ENCODE measurements at regions not wholly inside any gene's neighbourhood (a gene's known extent, or its start where the extent isn't known, plus 50 kb on each side); places are given as distances from the start of the nearest gene placed in this dataset.

DNA sequence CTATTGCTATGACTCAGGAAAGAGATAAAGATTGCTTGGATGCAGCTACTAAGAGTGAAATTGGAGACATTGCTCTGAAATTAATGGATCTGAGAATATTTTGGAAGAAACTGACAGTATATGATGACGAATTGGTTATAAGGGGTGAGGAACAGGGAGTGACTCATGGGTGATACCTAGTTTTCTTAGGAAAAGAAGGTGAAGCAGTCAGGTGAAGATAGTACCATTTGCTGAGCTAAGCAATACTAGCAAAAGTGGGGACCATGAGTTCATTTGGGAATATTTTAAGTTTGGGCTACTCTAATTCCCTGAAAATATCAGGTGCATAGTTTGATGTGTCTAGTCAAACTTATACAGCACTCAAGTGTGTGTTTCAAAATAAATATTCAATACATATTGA lies 260.1 kb upstream of the NFIA start:
- no peak overlapping the region for H3K27ac ChIP-seq
- no peak overlapping the region for H3K4me2 ChIP-seq (ENCODE audit: low read length)
- no peaks in the 10 kb centered on the region for H3K79me2 ChIP-seq
- no peaks in the 10 kb centered on the region for H3K27me3 ChIP-seq (ENCODE audit: control insufficient read depth, insufficient read depth, low read length)
- H3K36me3 ChIP-seq (ENCODE audit: control insufficient read depth, insufficient read depth, low read length) = no peaks in the 10 kb centered on the region
- no peaks in the 10 kb centered on the region for H3K4me1 ChIP-seq
- no peak overlapping the region for H2AFZ ChIP-seq
- H3K4me3 ChIP-seq (ENCODE audit: low read depth, low read length) = no peak overlapping the region
- H3K9ac ChIP-seq = no peak overlapping the region
- H3K9me3 ChIP-seq (ENCODE audit: control insufficient read depth, low read length) = no peaks in the 10 kb centered on the region
- TF ChIP-seq, protein P1, sequence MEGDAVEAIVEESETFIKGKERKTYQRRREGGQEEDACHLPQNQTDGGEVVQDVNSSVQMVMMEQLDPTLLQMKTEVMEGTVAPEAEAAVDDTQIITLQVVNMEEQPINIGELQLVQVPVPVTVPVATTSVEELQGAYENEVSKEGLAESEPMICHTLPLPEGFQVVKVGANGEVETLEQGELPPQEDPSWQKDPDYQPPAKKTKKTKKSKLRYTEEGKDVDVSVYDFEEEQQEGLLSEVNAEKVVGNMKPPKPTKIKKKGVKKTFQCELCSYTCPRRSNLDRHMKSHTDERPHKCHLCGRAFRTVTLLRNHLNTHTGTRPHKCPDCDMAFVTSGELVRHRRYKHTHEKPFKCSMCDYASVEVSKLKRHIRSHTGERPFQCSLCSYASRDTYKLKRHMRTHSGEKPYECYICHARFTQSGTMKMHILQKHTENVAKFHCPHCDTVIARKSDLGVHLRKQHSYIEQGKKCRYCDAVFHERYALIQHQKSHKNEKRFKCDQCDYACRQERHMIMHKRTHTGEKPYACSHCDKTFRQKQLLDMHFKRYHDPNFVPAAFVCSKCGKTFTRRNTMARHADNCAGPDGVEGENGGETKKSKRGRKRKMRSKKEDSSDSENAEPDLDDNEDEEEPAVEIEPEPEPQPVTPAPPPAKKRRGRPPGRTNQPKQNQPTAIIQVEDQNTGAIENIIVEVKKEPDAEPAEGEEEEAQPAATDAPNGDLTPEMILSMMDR (IDR thresholded peaks at IDR 0.05) = no peak

DNA sequence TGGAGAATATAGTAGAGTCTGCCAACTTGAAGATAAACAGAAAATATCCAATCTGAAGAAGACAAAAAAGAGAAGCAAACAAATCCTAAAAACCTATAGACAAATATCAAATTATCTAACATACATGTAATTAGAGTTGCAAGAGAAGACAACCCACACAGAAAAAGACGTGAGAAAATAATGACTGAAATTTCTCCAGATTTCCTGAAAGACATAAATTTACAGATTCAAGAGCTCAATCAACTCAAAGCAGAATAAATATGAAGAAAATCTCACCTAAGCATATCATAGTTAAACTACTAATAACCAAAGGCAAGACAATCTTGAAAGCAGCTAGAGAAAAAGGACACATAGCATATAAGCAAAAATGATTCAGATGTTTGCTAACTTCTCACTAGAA lies 261.2 kb upstream of the NFIA start:
- no peak overlapping the region for H3K4me3 ChIP-seq (ENCODE audit: low read depth, low read length)
- H3K79me2 ChIP-seq = no peaks in the 10 kb centered on the region
- TF ChIP-seq, protein P1 (IDR thresholded peaks at IDR 0.05) = no peak
- no peaks in the 10 kb centered on the region for H3K9me3 ChIP-seq (ENCODE audit: control insufficient read depth, low read length)
- H3K4me1 ChIP-seq = no peaks in the 10 kb centered on the region
- no peak overlapping the region for H2AFZ ChIP-seq
- no peak overlapping the region for H3K27ac ChIP-seq
- H3K9ac ChIP-seq = no peak overlapping the region
- H3K36me3 ChIP-seq (ENCODE audit: control insufficient read depth, insufficient read depth, low read length) = no peaks in the 10 kb centered on the region
- no peaks in the 10 kb centered on the region for H3K27me3 ChIP-seq (ENCODE audit: control insufficient read depth, insufficient read depth, low read length)
- no peak overlapping the region for H3K4me2 ChIP-seq (ENCODE audit: low read length)

DNA sequence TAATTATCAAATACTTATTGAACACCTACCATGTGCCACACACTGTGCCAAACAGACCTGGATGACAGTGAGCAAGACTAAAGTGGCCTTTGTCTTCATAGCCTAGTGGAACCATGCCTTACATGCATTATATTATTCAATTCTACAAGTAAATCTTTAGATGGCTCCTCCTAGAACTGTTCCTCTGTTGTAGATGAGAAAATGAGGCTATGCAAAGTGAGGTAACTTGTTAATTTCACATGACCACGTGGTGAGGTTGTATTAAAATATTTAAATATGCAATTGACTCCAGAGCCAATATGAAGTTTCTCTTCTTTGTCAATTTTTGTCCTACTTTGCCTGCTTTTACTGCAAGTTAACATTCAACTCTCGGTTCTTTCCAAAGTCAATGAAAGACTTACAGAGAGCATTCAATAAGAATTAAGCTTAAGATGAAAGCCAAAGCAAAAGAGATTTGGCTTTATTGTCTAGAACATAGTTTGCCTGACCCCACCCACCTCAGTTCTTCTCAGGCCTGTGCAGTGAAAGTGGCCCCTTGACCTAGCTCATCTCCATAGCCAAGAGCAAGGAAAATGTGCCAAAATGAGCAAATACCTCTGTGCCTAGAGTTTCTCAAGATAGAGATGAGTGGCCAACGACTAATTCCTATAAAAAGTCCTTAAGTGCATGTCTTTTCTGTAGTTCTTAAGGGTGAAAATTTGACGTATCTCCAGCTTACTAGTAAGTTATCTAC lies 263.2 kb upstream of the NFIA start:
- Histone ChIP-seq H3K9me3 (ENCODE audit: control insufficient read depth, low read length) (no peaks in the 10 kb centered on the region), H3K27ac (no peak overlapping the region), H3K36me3 (ENCODE audit: control insufficient read depth, insufficient read depth, low read length) (no peaks in the 10 kb centered on the region), H3K4me3 (ENCODE audit: low read depth, low read length) (no peak overlapping the region), H3K9ac (no peak overlapping the region), H3K79me2 (no peaks in the 10 kb centered on the region), H3K4me2 (ENCODE audit: low read length) (no peak overlapping the region), H3K27me3 (ENCODE audit: control insufficient read depth, insufficient read depth, low read length) (no peaks in the 10 kb centered on the region), H2AFZ (no peak overlapping the region), H3K4me1 (no peaks in the 10 kb centered on the region)
- TF ChIP-seq, protein P1 (IDR thresholded peaks at IDR 0.05) = no peak

DNA sequence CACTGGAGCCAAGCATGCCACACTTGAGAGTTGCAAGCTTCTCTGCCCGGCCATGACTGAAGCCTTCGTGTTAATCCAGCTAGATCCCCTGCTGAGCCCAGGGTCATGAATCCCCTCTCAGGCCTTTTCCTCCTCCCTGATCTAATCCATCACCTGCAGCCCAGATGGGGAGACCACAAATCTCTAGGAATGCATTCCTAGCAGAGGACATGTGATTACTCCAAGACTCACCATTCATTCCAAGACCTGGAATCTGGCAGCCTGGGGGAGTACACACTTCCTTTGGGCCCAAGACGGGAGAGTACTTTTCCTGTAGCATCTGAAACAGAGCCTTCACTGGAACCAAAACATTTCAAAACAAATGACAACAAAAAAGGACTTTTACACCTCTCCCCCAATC lies 269.3 kb upstream of the NFIA start:
- Histone ChIP-seq H3K9me3 (ENCODE audit: control insufficient read depth, low read length) (no peaks in the 10 kb centered on the region), H3K4me2 (ENCODE audit: low read length) (no peak overlapping the region), H3K9ac (no peak overlapping the region), H3K4me1 (no peaks in the 10 kb centered on the region), H3K27ac (no peak overlapping the region), H2AFZ (no peak overlapping the region), H3K36me3 (ENCODE audit: control insufficient read depth, insufficient read depth, low read length) (no peaks in the 10 kb centered on the region), H3K27me3 (ENCODE audit: control insufficient read depth, insufficient read depth, low read length) (no peaks in the 10 kb centered on the region), H3K4me3 (ENCODE audit: low read depth, low read length) (no peak overlapping the region), H3K79me2 (no peaks in the 10 kb centered on the region)
- TF ChIP-seq, protein P1 (IDR thresholded peaks at IDR 0.05) = no peak
